HepG2 (cell line): ENCODE measurements at regions not wholly inside any gene's neighbourhood (a gene's known extent, or its start where the extent isn't known, plus 50 kb on each side); places are given as distances from the start of the nearest gene placed in this dataset.

Experiments used
- ATF4 ChIP-seq, 2 experiments: fragments of 450-650 bp in 1 of 2; sonication (generic) in 1 of 2; formaldehyde crosslinking; IDR thresholded peaks; 2 replicates each; pipeline versions ENCODE4 v1.5.0 to v1.8.0; 2020 to 2022; ENCODE audit warnings: mild to moderate bottlenecking in 1 of 2, missing genetic modification reagents in 1 of 2
- EP300 ChIP-seq, 3 experiments: sonication (generic) in 1 of 3; formaldehyde crosslinking in 1 of 3; IDR thresholded peaks; 2 replicates each; pipeline versions ENCODE4 v1.5.1 to v1.6.1; 2011 to 2020; ENCODE audit warnings: low read depth in 2 of 3, low read length in 2 of 3, borderline replicate concordance in 1 of 3, improper control_type of control experiment in 1 of 3, mild to moderate bottlenecking in 1 of 3, missing genetic modification reagents in 1 of 3, moderate library complexity in 1 of 3
- EZH2 ChIP-seq: conservative IDR thresholded peaks from 2 replicates; pipeline ENCODE4 v1.6.1; 2012; ENCODE audit warnings: mild to moderate bottlenecking, low read depth, low read length, moderate library complexity
- FIP1L1 ChIP-seq: fragments of 200-400 bp; formaldehyde crosslinking; IDR thresholded peaks from 2 replicates; pipeline ENCODE4 v1.6.1; 2018; ENCODE audit warnings: low read depth, mild to moderate bottlenecking, low read length, moderate library complexity, borderline replicate concordance; ENCODE audit not compliant: insufficient read depth
- FLYWCH1 ChIP-seq: sonication (generic); formaldehyde crosslinking; IDR thresholded peaks from 2 replicates; pipeline ENCODE4 v1.8.1; 2023; ENCODE audit warnings: mild to moderate bottlenecking, missing genetic modification reagents
- HMG20B ChIP-seq: conservative IDR thresholded peaks from 2 replicates; pipeline ENCODE4 v1.6.1; 2016; ENCODE audit warnings: missing genetic modification reagents, missing compliant biosample characterization
- NFIC ChIP-seq: IDR thresholded peaks from 2 replicates; pipeline ENCODE4 v1.6.1; 2012; ENCODE audit warnings: mild to moderate bottlenecking, low read length, inconsistent platforms
- POLR2A ChIP-seq, 2 experiments: IDR thresholded peaks; 2 replicates each; pipeline ENCODE4 v1.6.1; 2011; ENCODE audit warnings: low read depth in 2 of 2, low read length in 2 of 2, mild to moderate bottlenecking in 1 of 2, moderate library complexity in 1 of 2; ENCODE audit not compliant: insufficient read depth in 1 of 2
- REST ChIP-seq, 2 experiments: IDR thresholded peaks; 2 replicates each; pipeline ENCODE4 v1.6.1; 2011 to 2012; ENCODE audit warnings: low read length in 2 of 2, borderline replicate concordance in 1 of 2, low read depth in 1 of 2, mild to moderate bottlenecking in 1 of 2, moderate library complexity in 1 of 2
- ZNF484 ChIP-seq: sonication (generic); formaldehyde crosslinking; IDR thresholded peaks from 2 replicates; pipeline ENCODE4 v1.5.1; 2020; ENCODE audit warnings: mild to moderate bottlenecking, low read depth, missing genetic modification reagents, borderline replicate concordance
- TF ChIP-seq, protein P1 (sequence below), 2 experiments: sonication (generic) in 1 of 2; formaldehyde crosslinking in 1 of 2; IDR thresholded peaks; 2 replicates each; pipeline versions ENCODE4 v1.4.0 to v1.6.1; 2018 to 2020; ENCODE audit warnings: missing genetic modification reagents in 2 of 2, borderline replicate concordance in 1 of 2, low read depth in 1 of 2, mild to moderate bottlenecking in 1 of 2, missing biosample characterization in 1 of 2

DNA sequence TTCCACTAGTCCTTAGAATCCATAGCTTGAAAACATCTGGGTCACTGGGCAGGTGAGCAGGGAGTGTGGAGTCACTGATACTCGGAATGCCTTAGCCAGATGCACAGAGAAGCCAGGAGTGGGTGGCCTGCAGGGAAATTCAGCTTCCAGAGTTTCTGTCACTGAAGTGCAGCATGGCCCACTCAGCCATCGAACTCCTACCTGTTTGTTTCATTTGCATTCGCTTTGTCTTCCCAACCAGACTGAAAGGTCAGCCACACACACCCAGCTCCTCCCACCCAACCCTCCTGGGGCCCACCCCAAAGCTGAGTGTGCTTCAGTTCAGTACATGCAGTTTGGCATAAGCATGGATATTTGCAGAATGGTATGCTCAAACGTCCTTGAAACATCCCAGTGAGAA, 124.5 kb upstream of the ATP10A start:
- TF ChIP-seq REST (IDR thresholded peaks at IDR 0.05; ENCODE audit: borderline replicate concordance in 1 of 2, low read depth in 1 of 2, low read length in 2 of 2) (no peak), FIP1L1 (no peak), NFIC (no peak), EZH2 (no peak), POLR2A (IDR thresholded peaks at IDR 0.05; ENCODE audit: insufficient read depth in 1 of 2, low read depth in 2 of 2, low read length in 2 of 2) (no peak), FLYWCH1 (no peak), ATF4 (CRISPR knock-in tag; IDR thresholded peaks at IDR 0.05) (no peak), ZNF484 (CRISPR knock-in tag) (no peak), HMG20B (CRISPR knock-in tag) (no peak), EP300 (IDR thresholded peaks at IDR 0.05; ENCODE audit: low read depth in 2 of 2, low read length in 2 of 2) (no peak), EP300 (CRISPR knock-in tag; IDR thresholded peaks at IDR 0.05; ENCODE audit: borderline replicate concordance) (no peak)
- TF ChIP-seq, protein P1, sequence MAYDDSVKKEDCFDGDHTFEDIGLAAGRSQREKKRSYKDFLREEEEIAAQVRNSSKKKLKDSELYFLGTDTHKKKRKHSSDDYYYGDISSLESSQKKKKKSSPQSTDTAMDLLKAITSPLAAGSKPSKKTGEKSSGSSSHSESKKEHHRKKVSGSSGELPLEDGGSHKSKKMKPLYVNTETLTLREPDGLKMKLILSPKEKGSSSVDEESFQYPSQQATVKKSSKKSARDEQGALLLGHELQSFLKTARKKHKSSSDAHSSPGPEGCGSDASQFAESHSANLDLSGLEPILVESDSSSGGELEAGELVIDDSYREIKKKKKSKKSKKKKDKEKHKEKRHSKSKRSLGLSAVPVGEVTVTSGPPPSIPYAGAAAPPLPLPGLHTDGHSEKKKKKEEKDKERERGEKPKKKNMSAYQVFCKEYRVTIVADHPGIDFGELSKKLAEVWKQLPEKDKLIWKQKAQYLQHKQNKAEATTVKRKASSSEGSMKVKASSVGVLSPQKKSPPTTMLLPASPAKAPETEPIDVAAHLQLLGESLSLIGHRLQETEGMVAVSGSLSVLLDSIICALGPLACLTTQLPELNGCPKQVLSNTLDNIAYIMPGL (CRISPR knock-in tag; IDR thresholded peaks at IDR 0.05; ENCODE audit: borderline replicate concordance in 1 of 2, low read depth in 1 of 2) = no peak
